SK-N-SH (cell line): ENCODE measurements at regions not wholly inside any gene's neighbourhood (a gene's known extent, or its start where the extent isn't known, plus 50 kb on each side); places are given as distances from the start of the nearest gene placed in this dataset.

Source experiments
- CTCF ChIA-PET: fragments of 300-600, 350-600 bp; formaldehyde crosslinking; extraction: SDS; loops from one replicate; lab custom pipeline; 2021; lab: Yijun Ruan, JAX
- POLR2A ChIA-PET: fragments of 350-600 bp; sonication (Branson Sonifier 250); formaldehyde crosslinking; extraction: SDS; loops from one replicate; lab custom pipeline; 2020; ENCODE audit warnings: antibody characterized with exemption, inconsistent platforms; lab: Yijun Ruan, JAX
- DNase-seq: peaks from one replicate; pipeline ENCODE4 v3.0.0; 2012
- H2AFZ ChIP-seq: fragments of 200-600 bp; sonication (generic); 2 replicates; pipeline ENCODE4 v1.8.1; 2016; ENCODE audit warnings: antibody characterized with exemption, mild to moderate bottlenecking, low read depth
- H3F3A ChIP-seq: fragments of 200-600 bp; sonication (generic); replicated peaks from 2 replicates; pipeline ENCODE3; 2016; ENCODE audit warnings: antibody characterized with exemption, mild to moderate bottlenecking; ENCODE audit not compliant: insufficient read depth
- H3K27ac ChIP-seq, 2 experiments: fragments of 200-500 bp in 1 of 2; fragments of 200-600 bp in 1 of 2; sonication (Bioruptor generic) in 1 of 2; sonication (generic), shearing (Covaris generic) in 1 of 2; 2 replicates each; pipeline versions ENCODE4 v1.5.1 to v1.6.1; 2014 to 2016; ENCODE audit warnings: low read depth in 2 of 2, inconsistent platforms in 1 of 2, low read length in 1 of 2, mild to moderate bottlenecking in 1 of 2, mixed read lengths in 1 of 2
- H3K27me3 ChIP-seq: fragments of 200-600 bp; sonication (generic), shearing (Covaris generic); 2 replicates; pipeline ENCODE4 v1.6.1; 2016; ENCODE audit warnings: mixed run types; ENCODE audit not compliant: insufficient read depth
- H3K36me3 ChIP-seq, 2 experiments: fragments of 200-500 bp in 1 of 2; fragments of 200-600 bp in 1 of 2; sonication (Bioruptor generic) in 1 of 2; sonication (generic) in 1 of 2; replicated peaks in 1 of 2; 2 replicates each; pipeline versions ENCODE3 to v1.5.1; 2014 to 2016; ENCODE audit warnings: low read length in 1 of 2, mild to moderate bottlenecking in 1 of 2; ENCODE audit not compliant: insufficient read depth in 2 of 2, control insufficient read depth in 1 of 2
- H3K4me1 ChIP-seq, 2 experiments: fragments of 200-500 bp in 1 of 2; fragments of 200-600 bp in 1 of 2; sonication (Bioruptor generic) in 1 of 2; sonication (generic), shearing (Covaris generic) in 1 of 2; 2 replicates each; pipeline versions ENCODE4 v1.5.1 to v1.6.1; 2014 to 2016; ENCODE audit warnings: low read depth in 1 of 2, low read length in 1 of 2, mixed run types in 1 of 2; ENCODE audit not compliant: insufficient read depth in 2 of 2, control insufficient read depth in 1 of 2
- H3K4me2 ChIP-seq: fragments of 200-600 bp; sonication (generic), shearing (Covaris generic); 2 replicates; pipeline ENCODE4 v1.6.1; 2017; ENCODE audit warnings: mixed run types
- H3K4me3 ChIP-seq, 2 experiments: fragments of 200-500 bp in 1 of 2; fragments of 200-600 bp in 1 of 2; sonication (Bioruptor generic) in 1 of 2; sonication (generic), shearing (Covaris generic) in 1 of 2; 2 replicates each; pipeline versions ENCODE4 v1.5.1 to v1.8.1; 2014 to 2016; ENCODE audit warnings: low read depth in 2 of 2, inconsistent platforms in 1 of 2, low read length in 1 of 2, mild to moderate bottlenecking in 1 of 2, mixed read lengths in 1 of 2, moderate library complexity in 1 of 2
- H3K79me2 ChIP-seq: fragments of 200-600 bp; sonication (generic); 2 replicates; pipeline ENCODE4 v1.8.1; 2017; ENCODE audit warnings: mild to moderate bottlenecking; ENCODE audit not compliant: insufficient read depth
- H3K9ac ChIP-seq: fragments of 200-600 bp; sonication (generic); 2 replicates; pipeline ENCODE4 v1.6.1; 2017; ENCODE audit warnings: mixed run types
- H3K9me2 ChIP-seq: fragments of 200-600 bp; sonication (generic); 2 replicates; pipeline ENCODE4 v1.6.1; 2017; ENCODE audit warnings: mixed run types
- H3K9me3 ChIP-seq: fragments of 200-600 bp; sonication (generic); 2 replicates; pipeline ENCODE4 v1.6.1; 2017; ENCODE audit warnings: mixed run types, mild to moderate bottlenecking, moderate library complexity
- H4K20me1 ChIP-seq: fragments of 200-600 bp; sonication (generic); 2 replicates; pipeline ENCODE4 v1.6.1; 2017; ENCODE audit warnings: mild to moderate bottlenecking, mixed run types; ENCODE audit not compliant: insufficient read depth
- ELF1 ChIP-seq: IDR thresholded peaks from 2 replicates; pipeline ENCODE4 v1.4.0; 2012
- EP300 ChIP-seq, 2 experiments: IDR thresholded peaks; 2 replicates each; pipeline versions ENCODE4 v1.4.0 to v1.6.1; 2012; ENCODE audit warnings: borderline replicate concordance in 1 of 2, low read depth in 1 of 2, low read length in 1 of 2
- EZH2phosphoT487 ChIP-seq: fragments of 200-600 bp; sonication (generic); IDR thresholded peaks from 2 replicates; pipeline ENCODE4 v1.6.1; 2017; ENCODE audit warnings: low read depth, mixed run types, mild to moderate bottlenecking, antibody characterized with exemption, moderate library complexity, borderline replicate concordance
- FOSL2 ChIP-seq: IDR thresholded peaks from 2 replicates; pipeline ENCODE4 v1.4.0; 2012; ENCODE audit warnings: low read depth, mild to moderate bottlenecking, moderate library complexity, borderline replicate concordance
- FOXJ3 ChIP-seq: sonication (generic); formaldehyde crosslinking; IDR thresholded peaks from 2 replicates; pipeline ENCODE4 v1.5.1; 2020; ENCODE audit warnings: mild to moderate bottlenecking, missing genetic modification reagents
- FOXM1 ChIP-seq: IDR thresholded peaks from 2 replicates; pipeline ENCODE4 v1.4.0; 2012; ENCODE audit warnings: low read depth, mild to moderate bottlenecking
- GABPA ChIP-seq: IDR thresholded peaks from 2 replicates; pipeline ENCODE4 v1.4.0; 2012; ENCODE audit warnings: low read depth, mild to moderate bottlenecking
- JUND ChIP-seq: IDR thresholded peaks from 2 replicates; pipeline ENCODE4 v1.4.0; 2012
- MEF2A ChIP-seq: IDR thresholded peaks from 2 replicates; pipeline ENCODE4 v1.4.0; 2012; ENCODE audit warnings: low read depth, borderline replicate concordance
- NFIC ChIP-seq: IDR thresholded peaks from 2 replicates; pipeline ENCODE4 v1.4.0; 2012; ENCODE audit warnings: borderline replicate concordance
- NRF1 ChIP-seq: IDR thresholded peaks from 2 replicates; pipeline ENCODE4 v1.6.1; 2012; ENCODE audit warnings: low read depth, mild to moderate bottlenecking, low read length
- RAD21 ChIP-seq: IDR thresholded peaks from 2 replicates; pipeline ENCODE4 v1.6.1; 2012; ENCODE audit warnings: mild to moderate bottlenecking, low read length
- RCOR1 ChIP-seq: fragments of 150-350 bp; IDR thresholded peaks from 2 replicates; pipeline ENCODE4 v1.6.1; 2017; ENCODE audit warnings: antibody characterized with exemption, low read length
- RXRA ChIP-seq: IDR thresholded peaks from 2 replicates; pipeline ENCODE4 v1.4.0; 2012; ENCODE audit warnings: low read depth, mild to moderate bottlenecking, borderline replicate concordance
- SIN3A ChIP-seq: IDR thresholded peaks from 2 replicates; pipeline ENCODE4 v1.6.1; 2012; ENCODE audit warnings: low read depth, mild to moderate bottlenecking, low read length, moderate library complexity, borderline replicate concordance
- SMC3 ChIP-seq: IDR thresholded peaks from 2 replicates; pipeline ENCODE4 v1.6.1; 2012; ENCODE audit warnings: low read depth, low read length, improper control_type of control experiment
- TEAD4 ChIP-seq: IDR thresholded peaks from 2 replicates; pipeline ENCODE4 v1.4.0; 2012; ENCODE audit warnings: mild to moderate bottlenecking, borderline replicate concordance; ENCODE audit not compliant: insufficient read depth
- WGBS: methylation state at CpG from one replicate; pipeline ENCODE4 v1.1.6; 2017; ENCODE audit warnings: low lambda C conversion rate; 5-methylcytosine and 5-hydroxymethylcytosine counted together
- TF ChIP-seq, protein P1 (sequence below): fragments of 150-350 bp; IDR thresholded peaks from 2 replicates; pipeline ENCODE4 v1.6.1; 2016; ENCODE audit warnings: mild to moderate bottlenecking, low read depth, low read length
- TF ChIP-seq, protein P2 (sequence below): IDR thresholded peaks from 2 replicates; pipeline ENCODE4 v1.4.0; 2012; ENCODE audit warnings: low read depth, borderline replicate concordance
- TF ChIP-seq, protein P3 (sequence below): IDR thresholded peaks from 2 replicates; pipeline ENCODE4 v1.4.0; 2012; ENCODE audit warnings: low read depth
- TF ChIP-seq, protein P4 (sequence below): IDR thresholded peaks from 2 replicates; pipeline ENCODE4 v1.4.0; 2012; ENCODE audit warnings: low read depth, borderline replicate concordance

DNA sequence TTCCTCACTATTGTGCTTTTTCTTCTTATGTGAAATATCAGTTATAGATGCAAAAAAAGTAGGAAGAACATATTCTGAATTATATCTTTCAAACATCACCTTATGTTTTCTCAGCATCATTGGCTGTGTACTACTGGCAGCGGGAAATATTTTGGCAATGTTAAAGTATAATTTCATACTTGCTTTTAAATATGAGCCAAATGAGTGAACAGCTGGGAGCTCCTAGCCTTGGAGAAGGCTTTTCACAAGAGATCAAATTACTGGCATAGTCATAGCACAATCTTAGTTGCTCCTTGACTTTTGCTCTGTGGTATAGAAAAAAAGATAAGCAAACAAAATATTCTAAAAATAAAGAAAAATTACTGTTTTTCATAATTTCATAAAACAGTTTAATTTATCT, 1575.8 kb upstream of the PABPC4L start (continued):
- TF ChIP-seq, protein P1, sequence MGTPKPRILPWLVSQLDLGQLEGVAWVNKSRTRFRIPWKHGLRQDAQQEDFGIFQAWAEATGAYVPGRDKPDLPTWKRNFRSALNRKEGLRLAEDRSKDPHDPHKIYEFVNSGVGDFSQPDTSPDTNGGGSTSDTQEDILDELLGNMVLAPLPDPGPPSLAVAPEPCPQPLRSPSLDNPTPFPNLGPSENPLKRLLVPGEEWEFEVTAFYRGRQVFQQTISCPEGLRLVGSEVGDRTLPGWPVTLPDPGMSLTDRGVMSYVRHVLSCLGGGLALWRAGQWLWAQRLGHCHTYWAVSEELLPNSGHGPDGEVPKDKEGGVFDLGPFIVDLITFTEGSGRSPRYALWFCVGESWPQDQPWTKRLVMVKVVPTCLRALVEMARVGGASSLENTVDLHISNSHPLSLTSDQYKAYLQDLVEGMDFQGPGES = no peak
- no peak for TF ChIP-seq FOXM1
- no peak for TF ChIP-seq RCOR1
- TF ChIP-seq JUND = no peak
- TF ChIP-seq, protein P2, sequence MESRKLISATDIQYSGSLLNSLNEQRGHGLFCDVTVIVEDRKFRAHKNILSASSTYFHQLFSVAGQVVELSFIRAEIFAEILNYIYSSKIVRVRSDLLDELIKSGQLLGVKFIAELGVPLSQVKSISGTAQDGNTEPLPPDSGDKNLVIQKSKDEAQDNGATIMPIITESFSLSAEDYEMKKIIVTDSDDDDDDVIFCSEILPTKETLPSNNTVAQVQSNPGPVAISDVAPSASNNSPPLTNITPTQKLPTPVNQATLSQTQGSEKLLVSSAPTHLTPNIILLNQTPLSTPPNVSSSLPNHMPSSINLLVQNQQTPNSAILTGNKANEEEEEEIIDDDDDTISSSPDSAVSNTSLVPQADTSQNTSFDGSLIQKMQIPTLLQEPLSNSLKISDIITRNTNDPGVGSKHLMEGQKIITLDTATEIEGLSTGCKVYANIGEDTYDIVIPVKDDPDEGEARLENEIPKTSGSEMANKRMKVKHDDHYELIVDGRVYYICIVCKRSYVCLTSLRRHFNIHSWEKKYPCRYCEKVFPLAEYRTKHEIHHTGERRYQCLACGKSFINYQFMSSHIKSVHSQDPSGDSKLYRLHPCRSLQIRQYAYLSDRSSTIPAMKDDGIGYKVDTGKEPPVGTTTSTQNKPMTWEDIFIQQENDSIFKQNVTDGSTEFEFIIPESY = no peak
- no peak for TF ChIP-seq SIN3A
- TF ChIP-seq, protein P3, sequence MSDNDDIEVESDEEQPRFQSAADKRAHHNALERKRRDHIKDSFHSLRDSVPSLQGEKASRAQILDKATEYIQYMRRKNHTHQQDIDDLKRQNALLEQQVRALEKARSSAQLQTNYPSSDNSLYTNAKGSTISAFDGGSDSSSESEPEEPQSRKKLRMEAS = no peak
- TF ChIP-seq, all 33 proteins: peak for 0

DNA sequence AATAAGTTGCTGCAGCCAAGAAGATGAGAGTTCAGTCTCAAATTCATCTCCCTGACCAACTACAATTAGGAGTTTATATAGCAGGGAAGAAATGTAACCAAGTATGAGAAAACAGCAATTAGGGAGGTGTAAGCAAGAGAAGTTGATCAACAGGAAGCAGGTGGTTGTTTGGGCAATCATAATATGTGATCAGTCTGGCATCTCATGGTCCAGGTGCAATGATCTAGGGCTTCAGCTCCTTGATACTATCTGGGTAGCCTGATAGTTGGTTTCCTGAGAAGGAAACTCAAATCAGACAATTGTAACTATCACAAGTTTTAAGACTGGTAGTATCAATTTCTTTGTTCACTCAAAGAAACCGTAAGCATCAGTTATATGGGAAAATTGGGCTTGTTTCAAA, 1574.3 kb upstream of the PABPC4L start:
- no peaks in the 10 kb centered on the region for H3K9me2 ChIP-seq
- no peaks in the 10 kb centered on the region for H3K9me3 ChIP-seq
- no peak overlapping the region for H2AFZ ChIP-seq
- TF ChIP-seq, protein P4, sequence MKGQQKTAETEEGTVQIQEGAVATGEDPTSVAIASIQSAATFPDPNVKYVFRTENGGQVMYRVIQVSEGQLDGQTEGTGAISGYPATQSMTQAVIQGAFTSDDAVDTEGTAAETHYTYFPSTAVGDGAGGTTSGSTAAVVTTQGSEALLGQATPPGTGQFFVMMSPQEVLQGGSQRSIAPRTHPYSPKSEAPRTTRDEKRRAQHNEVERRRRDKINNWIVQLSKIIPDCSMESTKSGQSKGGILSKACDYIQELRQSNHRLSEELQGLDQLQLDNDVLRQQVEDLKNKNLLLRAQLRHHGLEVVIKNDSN = no peak
- no peak for TF ChIP-seq SIN3A
- no peak for TF ChIP-seq GABPA
- TF ChIP-seq JUND = no peak
- no peak for TF ChIP-seq RAD21
- TF ChIP-seq, protein P3 = no peak
- no peak for TF ChIP-seq EZH2phosphoT487
- TF ChIP-seq FOSL2 = no peak
- TF ChIP-seq RXRA = no peak
- no peak for TF ChIP-seq ELF1
- no peak for TF ChIP-seq TEAD4
- no peak for TF ChIP-seq NFIC
- TF ChIP-seq SMC3 = no peak
- TF ChIP-seq MEF2A = no peak
- no peak for TF ChIP-seq EP300 (IDR thresholded peaks at IDR 0.05; ENCODE audit: borderline replicate concordance in 1 of 2, low read depth in 1 of 2, low read length in 1 of 2)
- no peak for TF ChIP-seq FOXM1
- TF ChIP-seq FOXJ3 (CRISPR knock-in tag) = no peak
- TF ChIP-seq RCOR1 = no peak
- no peak for TF ChIP-seq NRF1
- no peak for DNase-seq
- H3K9ac ChIP-seq = no peak overlapping the region
- ChIA-PET POLR2A (no interaction called here), CTCF (no interaction called here)
- no peak overlapping the region for H3K4me3 ChIP-seq
- H3K79me2 ChIP-seq = no peaks in the 10 kb centered on the region
- H3K36me3 ChIP-seq = no peaks in the 10 kb centered on the region
- no peaks in the 10 kb centered on the region for H3K4me1 ChIP-seq
- H3K4me2 ChIP-seq = no peak overlapping the region
- 17% methylated on average over 1 of the region's 1 CpG for WGBS
- H3K27ac ChIP-seq = no peak overlapping the region
- H3F3A ChIP-seq = no peaks in the 10 kb centered on the region
- no peaks in the 10 kb centered on the region for H3K27me3 ChIP-seq
- H4K20me1 ChIP-seq = no peaks in the 10 kb centered on the region
